Activated CD8-positive, alpha-beta memory T cell treated with anti-CD3 and anti-CD28 coated beads for 36 hours (primary cell): ENCODE measurements at regions not wholly inside any gene's neighbourhood (a gene's known extent, or its start where the extent isn't known, plus 50 kb on each side); places are given as distances from the start of the nearest gene placed in this dataset.

Experiments
- CTCF ChIA-PET: fragments of 350-600 bp; sonication (Branson Sonifier 250); formaldehyde crosslinking; loops from one replicate; lab custom pipeline; 2021; ENCODE audit warnings: antibody characterized with exemption; lab: Charles Lee
- POLR2A ChIA-PET: fragments of 350-600 bp; sonication (Branson Sonifier 250); formaldehyde crosslinking; loops from one replicate; lab custom pipeline; 2021; ENCODE audit warnings: antibody characterized with exemption; lab: Charles Lee

- CTCF ChIA-PET: no interaction called here
- POLR2A ChIA-PET: no interaction called here
Measured at GRCh38 chr3:88626456-88627120, 476.8 kb downstream of the C3orf38 start.

GRCh38 chr3:88628901-88629300 is 478.5 kb upstream of the EPHA3 start:
- ChIA-PET POLR2A (no interaction called here), CTCF (no interaction called here)

- POLR2A ChIA-PET: no interaction called here
- CTCF ChIA-PET: no interaction called here
Measured at GRCh38 chr3:88632226-88632625, 475.2 kb upstream of the EPHA3 start.

- ChIA-PET POLR2A (no interaction called here), CTCF (no interaction called here)
Measured at GRCh38 chr3:88640581-88640980, 466.8 kb upstream of the EPHA3 start.

- ChIA-PET POLR2A (no interaction called here), CTCF (no interaction called here)
Measured at GRCh38 chr3:88641033-88641604, 466.3 kb upstream of the EPHA3 start.

GRCh38 chr3:88657459-88657858 is 450.0 kb upstream of the EPHA3 start:
- POLR2A ChIA-PET: no interaction called here
- CTCF ChIA-PET: interaction anchor here (0.7 kb wide), 1 partner anchor 115 kb away, joined by 3 read pairs; no protein-coding TSS in a partner anchor

GRCh38 chr3:88661433-88661824 is 446.0 kb upstream of the EPHA3 start:
- ChIA-PET POLR2A (no interaction called here), CTCF (no interaction called here)

- POLR2A ChIA-PET: no interaction called here
- CTCF ChIA-PET: no interaction called here
Measured at GRCh38 chr3:88668180-88668579, 439.2 kb upstream of the EPHA3 start.

GRCh38 chr3:88671573-88671972 is 435.8 kb upstream of the EPHA3 start:
- ChIA-PET CTCF (no interaction called here), POLR2A (no interaction called here)

- POLR2A ChIA-PET: no interaction called here
- CTCF ChIA-PET: no interaction called here
Measured at GRCh38 chr3:88677298-88677697, 430.1 kb upstream of the EPHA3 start.

- CTCF ChIA-PET: no interaction called here
- POLR2A ChIA-PET: no interaction called here
Measured at GRCh38 chr3:88678747-88679146, 428.7 kb upstream of the EPHA3 start.

- POLR2A ChIA-PET: no interaction called here
- CTCF ChIA-PET: no interaction called here
Measured at GRCh38 chr3:88690287-88690686, 417.1 kb upstream of the EPHA3 start.

- ChIA-PET CTCF (no interaction called here), POLR2A (no interaction called here)
Measured at GRCh38 chr3:88691081-88691480, 416.3 kb upstream of the EPHA3 start.

- POLR2A ChIA-PET: no interaction called here
- CTCF ChIA-PET: no interaction called here
Measured at GRCh38 chr3:88703501-88704059, 403.8 kb upstream of the EPHA3 start.

- CTCF ChIA-PET: no interaction called here
- POLR2A ChIA-PET: no interaction called here
Measured at GRCh38 chr3:88704338-88704737, 403.1 kb upstream of the EPHA3 start.

- POLR2A ChIA-PET: no interaction called here
- CTCF ChIA-PET: no interaction called here
Measured at GRCh38 chr3:88707837-88708236, 399.6 kb upstream of the EPHA3 start.

- POLR2A ChIA-PET: no interaction called here
Measured at GRCh38 chr3:88712552-88712951, 394.9 kb upstream of the EPHA3 start.

GRCh38 chr3:88713233-88713691 is 394.2 kb upstream of the EPHA3 start:
- ChIA-PET POLR2A (no interaction called here), CTCF (no interaction called here)

More at GRCh38 chr3:88712552-88712951, 394.9 kb upstream of the EPHA3 start:
- CTCF ChIA-PET: no interaction called here

GRCh38 chr3:88725440-88726165 is 381.8 kb upstream of the EPHA3 start:
- CTCF ChIA-PET: interaction anchor here (0.6 kb wide), 1 partner anchor 438 kb away, joined by 4 read pairs; no protein-coding TSS in a partner anchor

GRCh38 chr3:88732186-88732585 is 375.2 kb upstream of the EPHA3 start:
- ChIA-PET POLR2A (no interaction called here), CTCF (no interaction called here)

More at GRCh38 chr3:88725440-88726165, 381.8 kb upstream of the EPHA3 start:
- POLR2A ChIA-PET: no interaction called here
